Brain microvascular endothelial cell (primary cell): ENCODE measurements at regions not wholly inside any gene's neighbourhood (a gene's known extent, or its start where the extent isn't known, plus 50 kb on each side); places are given as distances from the start of the nearest gene placed in this dataset.

Experiments
- DNase-seq: peaks from one replicate; pipeline ENCODE4 v3.0.0-alpha.2; 2020
- H3K27ac ChIP-seq: fragments of 250-450 bp; sonication (Bioruptor Pico); 2 replicates; pipeline ENCODE4 v1.5.1; 2020; ENCODE audit warnings: mild to moderate bottlenecking, moderate library complexity
- H3K27me3 ChIP-seq: fragments of 250-450 bp; sonication (Bioruptor Pico); replicated peaks from 2 replicates; pipeline ENCODE4 v1.5.1; 2020; ENCODE audit warnings: mild to moderate bottlenecking
- H3K36me3 ChIP-seq: fragments of 250-450 bp; sonication (Bioruptor Pico); replicated peaks from 2 replicates; pipeline ENCODE4 v1.5.1; 2020; ENCODE audit warnings: mild to moderate bottlenecking
- H3K4me3 ChIP-seq: 2 replicates; pipeline ENCODE4 v1.5.1; 2011; ENCODE audit warnings: low read depth, mild to moderate bottlenecking, control low read depth, low read length, moderate library complexity
- in situ Hi-C: cut with HindIII; loops from 2 replicates; pipeline ENCODE4 v1.10.0; 2017; ENCODE audit warnings: low sequenced_read_pairs, low pct_ligation_motif_present
- TF ChIP-seq, protein P1 (sequence below): IDR thresholded peaks from 2 replicates; pipeline ENCODE4 v1.5.1; 2011; ENCODE audit warnings: low read depth, mild to moderate bottlenecking, moderate library complexity, low read length, control low read depth, inconsistent platforms; ENCODE audit errors: missing control alignments

DNA sequence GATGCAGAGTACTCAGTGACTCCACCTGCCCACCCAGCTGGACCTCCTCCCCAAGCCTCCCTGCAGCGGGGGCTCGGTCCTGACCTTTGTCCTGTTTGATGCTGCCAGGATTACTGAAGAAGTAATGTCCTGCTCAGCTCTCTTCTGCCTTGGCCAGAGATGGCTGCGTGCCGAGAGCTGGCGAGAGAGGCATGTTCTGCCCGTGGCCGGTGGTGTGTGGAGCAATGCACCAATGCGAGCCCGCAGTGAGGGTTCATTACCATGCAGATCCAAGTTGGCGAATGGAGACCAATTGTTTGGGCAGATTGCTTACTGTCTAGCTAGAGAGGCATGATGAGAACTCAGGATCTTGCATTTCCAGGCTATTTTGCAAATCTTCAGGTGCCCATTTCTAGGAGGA is 248.9 kb downstream of the ENGASE start:
- H3K27me3 ChIP-seq = no peaks in the 10 kb centered on the region
- TF ChIP-seq, protein P1, sequence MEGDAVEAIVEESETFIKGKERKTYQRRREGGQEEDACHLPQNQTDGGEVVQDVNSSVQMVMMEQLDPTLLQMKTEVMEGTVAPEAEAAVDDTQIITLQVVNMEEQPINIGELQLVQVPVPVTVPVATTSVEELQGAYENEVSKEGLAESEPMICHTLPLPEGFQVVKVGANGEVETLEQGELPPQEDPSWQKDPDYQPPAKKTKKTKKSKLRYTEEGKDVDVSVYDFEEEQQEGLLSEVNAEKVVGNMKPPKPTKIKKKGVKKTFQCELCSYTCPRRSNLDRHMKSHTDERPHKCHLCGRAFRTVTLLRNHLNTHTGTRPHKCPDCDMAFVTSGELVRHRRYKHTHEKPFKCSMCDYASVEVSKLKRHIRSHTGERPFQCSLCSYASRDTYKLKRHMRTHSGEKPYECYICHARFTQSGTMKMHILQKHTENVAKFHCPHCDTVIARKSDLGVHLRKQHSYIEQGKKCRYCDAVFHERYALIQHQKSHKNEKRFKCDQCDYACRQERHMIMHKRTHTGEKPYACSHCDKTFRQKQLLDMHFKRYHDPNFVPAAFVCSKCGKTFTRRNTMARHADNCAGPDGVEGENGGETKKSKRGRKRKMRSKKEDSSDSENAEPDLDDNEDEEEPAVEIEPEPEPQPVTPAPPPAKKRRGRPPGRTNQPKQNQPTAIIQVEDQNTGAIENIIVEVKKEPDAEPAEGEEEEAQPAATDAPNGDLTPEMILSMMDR = no peak
- in situ Hi-C loops = no loop called here
- H3K27ac ChIP-seq = no peak overlapping the region
- no peak for DNase-seq
- H3K4me3 ChIP-seq = no peak overlapping the region
- no peaks in the 10 kb centered on the region for H3K36me3 ChIP-seq

DNA sequence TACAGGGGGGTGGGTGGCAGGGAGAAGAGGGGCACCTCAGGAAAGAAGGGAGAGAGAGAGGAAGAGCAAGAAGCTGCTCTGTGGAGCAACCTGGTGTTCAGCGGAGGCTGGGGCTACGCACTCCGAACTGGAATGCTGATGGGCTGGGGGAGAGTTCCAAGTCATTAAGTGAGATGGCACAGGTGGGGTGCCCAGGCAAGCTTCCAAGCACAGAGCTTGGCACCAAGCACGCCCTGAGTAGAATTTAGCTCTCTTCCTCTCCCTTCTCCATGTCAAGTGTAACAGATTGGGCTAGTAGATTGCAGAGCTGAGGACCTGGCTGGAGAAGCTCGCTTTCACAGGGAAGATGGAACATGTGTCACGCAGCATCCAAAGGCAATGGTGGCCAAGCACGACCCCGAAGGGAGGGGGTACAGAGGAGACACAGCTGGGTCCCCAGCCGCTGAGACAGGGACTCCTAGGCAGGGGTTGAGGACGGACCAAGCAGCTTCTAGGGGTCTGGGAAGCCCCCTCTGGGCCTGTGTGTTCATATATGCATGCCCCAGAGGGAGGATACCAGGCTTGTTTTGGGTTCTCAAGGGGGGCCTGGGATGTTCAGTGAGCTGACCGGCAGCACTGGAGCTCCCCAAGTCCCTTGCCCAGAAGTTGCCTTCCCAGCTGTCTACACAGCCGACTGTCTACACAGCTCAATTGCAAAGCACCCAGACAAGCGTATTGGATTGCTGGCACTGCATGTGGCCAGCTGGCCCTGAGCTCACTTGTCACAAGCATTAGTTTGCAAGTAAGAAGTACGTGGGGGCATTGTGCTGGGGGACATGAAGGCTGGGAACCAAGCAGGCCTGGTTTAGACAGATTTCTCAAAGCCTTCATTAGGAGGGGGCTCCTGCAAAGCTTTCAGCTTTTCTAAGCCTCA is 247.8 kb downstream of the ENGASE start:
- Histone ChIP-seq H3K27ac (no peak overlapping the region), H3K36me3 (no peaks in the 10 kb centered on the region), H3K4me3 (no peak overlapping the region), H3K27me3 (no peaks in the 10 kb centered on the region)
- TF ChIP-seq, protein P1 = no peak
- DNase-seq = no peak
- in situ Hi-C loops = no loop called here

- Histone ChIP-seq H3K4me3 (no peak overlapping the region), H3K36me3 (no peaks in the 10 kb centered on the region), H3K27me3 (no peaks in the 10 kb centered on the region), H3K27ac (no peak overlapping the region)
- in situ Hi-C loops = no loop called here
- no peak for DNase-seq
- TF ChIP-seq, protein P1 = no peak
Measured at GRCh38 chr17:79320331-79320730, 245.7 kb downstream of the ENGASE start.

- TF ChIP-seq, protein P1 = no peak
- DNase-seq = no peak
- H3K36me3 ChIP-seq = no peaks in the 10 kb centered on the region
- H3K27me3 ChIP-seq = no peaks in the 10 kb centered on the region
- in situ Hi-C loops = no loop called here
- no peak overlapping the region for H3K27ac ChIP-seq
- no peak overlapping the region for H3K4me3 ChIP-seq
Measured at GRCh38 chr17:79317916-79318315, 243.3 kb downstream of the ENGASE start.

GRCh38 chr17:79316805-79317204 is 242.2 kb downstream of the ENGASE start:
- no peaks in the 10 kb centered on the region for H3K36me3 ChIP-seq
- in situ Hi-C loops = no loop called here
- H3K27ac ChIP-seq = no peak overlapping the region
- TF ChIP-seq, protein P1 = no peak
- no peaks in the 10 kb centered on the region for H3K27me3 ChIP-seq
- no peak overlapping the region for H3K4me3 ChIP-seq
- no peak for DNase-seq
